ENCODE measurements at regions not wholly inside any gene's neighbourhood (a gene's known extent, or its start where the extent isn't known, plus 50 kb on each side); places are given as distances from the start of the nearest gene placed in this dataset.
A peak's percentile ranks its signal among the peaks of the same experiment; 100 is the strongest.

DNA sequence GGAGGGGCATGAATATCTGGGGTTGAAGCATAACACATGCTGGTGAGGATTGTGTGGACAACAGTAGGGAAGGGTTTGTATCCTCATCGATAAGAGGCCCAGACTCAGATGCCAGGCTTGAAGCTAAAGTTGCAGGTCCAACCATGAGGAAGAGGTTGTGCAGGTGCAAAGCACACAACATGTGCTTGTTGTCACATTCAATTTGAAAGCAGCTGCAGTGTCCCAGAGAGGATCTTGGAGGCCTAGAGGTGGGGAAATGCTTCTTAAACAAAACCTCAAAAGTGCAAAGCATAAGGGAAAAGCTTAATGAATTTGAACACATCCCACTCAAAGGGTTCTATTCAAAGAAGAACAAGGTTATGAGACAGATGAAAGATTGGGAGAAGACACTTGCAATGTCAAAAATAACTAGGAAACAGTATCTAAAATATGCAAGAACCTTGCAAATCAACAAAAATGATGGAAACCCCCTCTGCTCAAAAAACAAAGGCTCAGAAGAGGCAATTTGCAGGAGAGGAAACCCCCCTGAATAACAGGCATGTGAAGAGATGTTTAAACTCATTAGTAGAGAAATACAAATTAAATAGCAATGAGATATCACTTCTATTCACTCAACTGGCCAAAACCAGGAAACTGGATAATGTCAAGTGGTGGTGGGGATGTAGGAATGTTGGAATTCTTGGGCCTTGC lies 187.1 kb downstream of the KATNAL1 start:
- Histone ChIP-seq H3K4me3 (ENCODE audit: low read depth, low read length) (no peak overlapping the region), H3K36me3 (ENCODE audit: control insufficient read depth, insufficient read depth, low read length) (no peaks in the 10 kb centered on the region), H3K27me3 (ENCODE audit: control insufficient read depth, insufficient read depth, low read length) (no peaks in the 10 kb centered on the region)
- DNase-seq (ENCODE audit: low read depth), result no peak
- TF ChIP-seq, protein P1, sequence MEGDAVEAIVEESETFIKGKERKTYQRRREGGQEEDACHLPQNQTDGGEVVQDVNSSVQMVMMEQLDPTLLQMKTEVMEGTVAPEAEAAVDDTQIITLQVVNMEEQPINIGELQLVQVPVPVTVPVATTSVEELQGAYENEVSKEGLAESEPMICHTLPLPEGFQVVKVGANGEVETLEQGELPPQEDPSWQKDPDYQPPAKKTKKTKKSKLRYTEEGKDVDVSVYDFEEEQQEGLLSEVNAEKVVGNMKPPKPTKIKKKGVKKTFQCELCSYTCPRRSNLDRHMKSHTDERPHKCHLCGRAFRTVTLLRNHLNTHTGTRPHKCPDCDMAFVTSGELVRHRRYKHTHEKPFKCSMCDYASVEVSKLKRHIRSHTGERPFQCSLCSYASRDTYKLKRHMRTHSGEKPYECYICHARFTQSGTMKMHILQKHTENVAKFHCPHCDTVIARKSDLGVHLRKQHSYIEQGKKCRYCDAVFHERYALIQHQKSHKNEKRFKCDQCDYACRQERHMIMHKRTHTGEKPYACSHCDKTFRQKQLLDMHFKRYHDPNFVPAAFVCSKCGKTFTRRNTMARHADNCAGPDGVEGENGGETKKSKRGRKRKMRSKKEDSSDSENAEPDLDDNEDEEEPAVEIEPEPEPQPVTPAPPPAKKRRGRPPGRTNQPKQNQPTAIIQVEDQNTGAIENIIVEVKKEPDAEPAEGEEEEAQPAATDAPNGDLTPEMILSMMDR (IDR thresholded peaks at IDR 0.05; ENCODE audit: insufficient read depth, low read length, poor library complexity, severe bottlenecking), result no peak

GRCh38 chr13:30119476-30119875 lies 187.9 kb downstream of the KATNAL1 start:
- DNase-seq (ENCODE audit: low read depth), result peak; percentile 48
- Histone ChIP-seq H3K36me3 (ENCODE audit: control insufficient read depth, insufficient read depth, low read length) (no peaks in the 10 kb centered on the region), H3K27me3 (ENCODE audit: control insufficient read depth, insufficient read depth, low read length) (no peaks in the 10 kb centered on the region), H3K4me3 (ENCODE audit: low read depth, low read length) (no peak overlapping the region)
- TF ChIP-seq, protein P1 (IDR thresholded peaks at IDR 0.05; ENCODE audit: insufficient read depth, low read length, poor library complexity, severe bottlenecking), result no peak

GRCh38 chr13:30116379-30116778 lies 191.0 kb downstream of the KATNAL1 start:
- TF ChIP-seq, protein P1 (IDR thresholded peaks at IDR 0.05; ENCODE audit: insufficient read depth, low read length, poor library complexity, severe bottlenecking), result no peak
- no peaks in the 10 kb centered on the region for H3K27me3 ChIP-seq (ENCODE audit: control insufficient read depth, insufficient read depth, low read length)

GRCh38 chr13:30115257-30115600 lies 192.1 kb downstream of the KATNAL1 start:
- DNase-seq (ENCODE audit: low read depth), result no peak
- Histone ChIP-seq H3K4me3 (ENCODE audit: low read depth, low read length) (peak overlapping the region; percentile 36), H3K36me3 (ENCODE audit: control insufficient read depth, insufficient read depth, low read length) (no peaks in the 10 kb centered on the region), H3K27me3 (ENCODE audit: control insufficient read depth, insufficient read depth, low read length) (no peaks in the 10 kb centered on the region)
- TF ChIP-seq, protein P1 (IDR thresholded peaks at IDR 0.05; ENCODE audit: insufficient read depth, low read length, poor library complexity, severe bottlenecking), result no peak

More at GRCh38 chr13:30116379-30116778, 191.0 kb downstream of the KATNAL1 start:
- Histone ChIP-seq H3K4me3 (ENCODE audit: low read depth, low read length) (no peak overlapping the region), H3K36me3 (ENCODE audit: control insufficient read depth, insufficient read depth, low read length) (no peaks in the 10 kb centered on the region)
- no peak for DNase-seq (ENCODE audit: low read depth)

GRCh38 chr13:30114571-30115256 lies 192.6 kb downstream of the KATNAL1 start:
- Histone ChIP-seq H3K4me3 (ENCODE audit: low read depth, low read length) (peak overlapping the region; percentile 36), H3K36me3 (ENCODE audit: control insufficient read depth, insufficient read depth, low read length) (no peaks in the 10 kb centered on the region), H3K27me3 (ENCODE audit: control insufficient read depth, insufficient read depth, low read length) (no peaks in the 10 kb centered on the region)
- TF ChIP-seq, protein P1 (IDR thresholded peaks at IDR 0.05; ENCODE audit: insufficient read depth, low read length, poor library complexity, severe bottlenecking), result peak; percentile 85
- peak; percentile 39 for DNase-seq (ENCODE audit: low read depth)

Data from kidney epithelial cell (primary cell).